ENCODE measurements at regions not wholly inside any gene's neighbourhood (a gene's known extent, or its start where the extent isn't known, plus 50 kb on each side); places are given as distances from the start of the nearest gene placed in this dataset.

DNA sequence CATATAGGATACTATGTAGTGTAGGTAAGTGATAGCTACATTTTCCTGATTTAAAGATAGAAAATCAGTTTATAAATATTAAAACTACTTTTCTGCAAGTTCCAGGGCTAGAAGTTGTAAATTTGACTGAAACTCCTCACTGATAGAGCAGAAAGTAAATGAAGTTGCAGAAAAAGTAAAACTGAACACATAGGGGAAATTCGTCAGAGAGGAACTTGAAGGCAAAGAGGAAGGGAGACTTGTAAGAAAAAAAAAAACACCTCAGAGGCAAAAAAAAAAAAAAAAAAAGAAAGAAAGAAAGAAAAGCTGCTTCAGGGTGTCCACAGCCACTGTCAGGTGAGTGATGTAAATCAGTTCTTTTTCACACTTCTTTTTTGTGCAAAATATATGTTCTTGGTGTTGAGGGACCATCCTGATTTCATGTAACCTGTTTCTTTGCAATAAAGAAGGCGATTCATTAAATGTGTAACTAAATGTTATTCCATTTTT lies 336.2 kb upstream of the ZNF462 start:
- TF ChIP-seq, protein P1, sequence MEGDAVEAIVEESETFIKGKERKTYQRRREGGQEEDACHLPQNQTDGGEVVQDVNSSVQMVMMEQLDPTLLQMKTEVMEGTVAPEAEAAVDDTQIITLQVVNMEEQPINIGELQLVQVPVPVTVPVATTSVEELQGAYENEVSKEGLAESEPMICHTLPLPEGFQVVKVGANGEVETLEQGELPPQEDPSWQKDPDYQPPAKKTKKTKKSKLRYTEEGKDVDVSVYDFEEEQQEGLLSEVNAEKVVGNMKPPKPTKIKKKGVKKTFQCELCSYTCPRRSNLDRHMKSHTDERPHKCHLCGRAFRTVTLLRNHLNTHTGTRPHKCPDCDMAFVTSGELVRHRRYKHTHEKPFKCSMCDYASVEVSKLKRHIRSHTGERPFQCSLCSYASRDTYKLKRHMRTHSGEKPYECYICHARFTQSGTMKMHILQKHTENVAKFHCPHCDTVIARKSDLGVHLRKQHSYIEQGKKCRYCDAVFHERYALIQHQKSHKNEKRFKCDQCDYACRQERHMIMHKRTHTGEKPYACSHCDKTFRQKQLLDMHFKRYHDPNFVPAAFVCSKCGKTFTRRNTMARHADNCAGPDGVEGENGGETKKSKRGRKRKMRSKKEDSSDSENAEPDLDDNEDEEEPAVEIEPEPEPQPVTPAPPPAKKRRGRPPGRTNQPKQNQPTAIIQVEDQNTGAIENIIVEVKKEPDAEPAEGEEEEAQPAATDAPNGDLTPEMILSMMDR (conservative IDR thresholded peaks at IDR 0.05; ENCODE audit: low read length) = no peak
- TF ChIP-seq EZH2phosphoT487 (IDR thresholded peaks at IDR 0.05; ENCODE audit: borderline replicate concordance) = no peak

Data from Loucy (cell line).